COLO829 (cell line): ENCODE measurements at regions not wholly inside any gene's neighbourhood (a gene's known extent, or its start where the extent isn't known, plus 50 kb on each side); places are given as distances from the start of the nearest gene placed in this dataset.
"Not testable (repeated sequence)": the region's sequence is repeated elsewhere in the genome, so short reads cannot be mapped to it uniquely, and the experiment has no call there.

Source experiments
- DNase-seq: peaks from one replicate; pipeline ENCODE4 v3.0.0; 2012; ENCODE audit warnings: low spot score

DNA sequence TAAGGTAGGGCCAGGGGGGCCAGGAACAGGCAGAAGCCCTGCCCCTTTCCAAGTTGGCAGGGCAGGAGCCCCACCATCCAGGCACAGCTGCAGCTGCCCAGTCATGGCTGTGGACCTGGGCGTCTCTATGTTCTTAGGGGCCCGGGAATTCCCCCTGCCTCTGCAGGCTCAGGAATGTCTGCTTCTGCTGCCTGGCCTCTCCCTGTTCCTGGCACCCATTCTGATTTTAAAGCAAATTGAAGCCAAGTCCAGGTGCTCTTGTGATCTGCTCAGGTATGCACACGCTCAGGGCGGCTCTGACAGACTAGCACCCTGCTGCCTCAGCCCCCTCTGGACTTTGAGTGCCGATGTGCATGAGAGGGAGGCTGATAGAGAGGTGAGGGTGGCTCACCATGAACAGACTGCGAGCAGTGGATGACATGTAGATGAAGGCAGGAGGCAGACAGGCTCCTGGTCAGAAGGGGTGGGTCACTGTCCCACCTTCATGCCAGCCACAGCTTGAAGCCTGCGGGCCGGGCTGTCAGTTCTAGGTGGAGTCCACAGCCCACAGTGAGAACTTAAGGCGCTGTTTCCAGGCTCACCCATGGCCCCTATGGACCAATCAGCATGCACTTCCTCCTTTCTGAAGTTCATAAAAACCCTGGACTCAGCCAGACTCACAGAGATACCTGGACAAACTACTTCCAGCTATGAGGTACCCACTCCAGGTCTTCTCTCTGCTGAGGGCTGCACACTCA is 747.8 kb upstream of the GBE1 start:
- no peak for DNase-seq

DNA sequence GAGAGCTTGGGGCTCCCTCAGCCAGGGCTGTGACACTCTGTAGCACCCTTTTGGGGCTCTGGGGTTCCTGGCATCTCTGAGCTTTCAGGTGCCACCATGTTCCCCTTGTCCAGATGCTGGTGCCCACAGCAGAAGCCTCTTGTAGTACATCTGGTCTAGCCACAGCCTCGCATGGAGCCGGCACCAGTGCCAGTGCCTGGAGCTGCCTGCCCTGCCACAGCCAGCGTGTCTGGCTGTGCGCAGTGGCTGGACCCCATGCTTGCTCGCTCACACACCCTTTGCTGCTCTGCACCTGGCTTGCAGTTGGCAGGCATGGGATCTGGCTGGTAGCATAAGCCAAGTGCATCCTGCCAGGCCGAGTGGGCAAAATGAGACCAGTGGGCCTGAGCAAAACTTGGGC is 744.8 kb upstream of the GBE1 start:
- no peak for DNase-seq

DNA sequence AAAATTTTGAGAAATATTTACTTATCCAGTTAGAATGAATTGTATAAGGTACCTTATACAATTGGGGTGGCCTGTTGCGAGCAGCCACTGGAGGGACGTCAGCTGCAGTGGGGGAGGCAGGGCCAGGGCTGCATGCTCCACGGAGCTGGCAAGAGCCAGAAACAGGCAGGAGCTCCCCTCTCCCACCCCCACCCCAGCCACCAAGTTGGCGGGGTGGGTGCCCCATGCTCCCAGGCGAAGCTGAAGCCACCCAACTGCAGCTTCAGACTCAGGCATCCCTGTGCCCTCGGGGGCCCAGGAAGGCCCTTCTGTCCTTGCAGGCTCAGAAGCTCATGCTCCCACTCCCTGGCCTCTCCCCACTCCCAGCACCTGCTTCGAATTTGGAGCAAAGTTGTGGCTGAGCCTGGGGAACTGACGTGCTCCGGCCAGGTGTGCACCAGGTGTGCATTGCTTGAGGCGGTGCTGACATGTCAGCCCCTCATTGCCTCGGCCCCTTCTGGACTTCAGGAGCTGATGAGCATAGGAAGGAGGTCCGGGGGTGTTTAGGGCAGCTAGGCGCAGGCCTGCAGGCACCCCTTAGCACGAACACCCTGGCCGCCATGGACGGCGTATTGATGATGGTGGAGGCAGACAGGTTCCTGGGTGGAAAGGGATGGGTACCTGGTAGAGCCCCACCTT is 743.8 kb upstream of the GBE1 start:
- no peak for DNase-seq

DNA sequence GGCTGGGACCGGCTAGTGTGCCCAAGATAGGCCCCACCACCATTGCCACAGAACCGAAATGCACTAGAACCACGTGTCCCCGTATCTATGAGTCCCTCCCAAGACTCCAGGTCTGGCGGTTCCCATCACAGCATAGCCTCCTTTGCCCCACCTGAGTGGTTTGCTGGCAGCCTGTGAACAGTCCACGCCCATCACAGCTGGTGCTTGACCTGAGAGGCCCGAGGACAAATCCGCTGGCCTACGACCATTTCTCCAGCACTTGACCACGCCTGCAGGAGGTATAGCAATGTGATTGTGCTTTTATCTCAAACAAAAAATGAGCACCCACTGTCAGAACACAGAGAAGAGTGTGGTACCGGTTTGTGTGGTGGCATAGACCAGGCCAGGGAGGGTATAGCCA is 736.7 kb upstream of the GBE1 start:
- DNase-seq = no peak

DNA sequence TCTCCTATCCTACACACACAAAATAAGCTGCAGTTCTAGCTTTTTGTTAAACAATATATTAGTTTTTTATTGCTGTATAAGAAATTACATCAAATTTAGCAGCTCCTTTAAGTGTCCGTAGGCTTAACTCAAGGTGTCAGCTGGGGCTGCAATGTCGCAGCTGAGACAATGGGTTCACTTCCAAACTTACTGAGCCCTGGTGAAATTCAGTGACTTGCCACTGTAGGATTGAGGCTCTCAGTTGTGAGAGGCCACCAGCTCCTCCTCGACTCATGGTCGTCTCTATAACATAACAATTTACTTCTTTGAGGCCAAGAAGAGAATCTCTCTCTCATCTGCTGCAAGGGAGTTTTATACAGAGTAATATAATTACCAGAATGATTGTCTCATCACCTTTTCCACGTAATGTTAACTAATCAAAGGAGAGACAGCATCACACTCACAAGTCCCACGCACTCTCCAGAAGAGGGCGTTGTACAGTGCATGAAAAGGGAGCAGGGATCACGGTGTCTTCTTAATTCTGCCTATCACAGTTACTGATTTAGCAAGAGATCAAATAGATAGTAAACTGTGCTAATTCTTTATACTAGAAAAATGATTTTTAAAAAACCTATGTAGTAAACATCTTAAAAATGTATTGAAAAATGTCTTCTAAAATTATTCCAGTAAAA is 735.6 kb upstream of the GBE1 start:
- peak; percentile 35 for DNase-seq

DNA sequence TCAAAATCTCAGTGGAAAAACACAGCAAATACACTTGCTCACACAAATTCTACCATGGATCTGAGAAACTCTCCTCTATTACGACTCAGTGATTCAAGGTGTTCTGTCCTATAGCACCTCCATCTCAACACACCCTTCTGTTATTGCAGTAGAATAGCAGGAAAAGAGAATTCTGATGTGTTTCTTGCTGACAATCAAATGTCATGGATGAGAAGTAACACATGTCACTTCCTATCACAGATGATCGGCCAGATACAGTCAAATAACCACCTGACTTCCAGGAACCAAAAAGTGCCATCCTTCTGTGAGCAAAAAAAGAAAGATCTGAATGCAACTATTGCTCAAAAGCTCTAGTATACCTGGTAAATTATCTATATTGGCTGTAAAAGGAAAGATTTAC is 734.2 kb upstream of the GBE1 start:
- no peak for DNase-seq

DNA sequence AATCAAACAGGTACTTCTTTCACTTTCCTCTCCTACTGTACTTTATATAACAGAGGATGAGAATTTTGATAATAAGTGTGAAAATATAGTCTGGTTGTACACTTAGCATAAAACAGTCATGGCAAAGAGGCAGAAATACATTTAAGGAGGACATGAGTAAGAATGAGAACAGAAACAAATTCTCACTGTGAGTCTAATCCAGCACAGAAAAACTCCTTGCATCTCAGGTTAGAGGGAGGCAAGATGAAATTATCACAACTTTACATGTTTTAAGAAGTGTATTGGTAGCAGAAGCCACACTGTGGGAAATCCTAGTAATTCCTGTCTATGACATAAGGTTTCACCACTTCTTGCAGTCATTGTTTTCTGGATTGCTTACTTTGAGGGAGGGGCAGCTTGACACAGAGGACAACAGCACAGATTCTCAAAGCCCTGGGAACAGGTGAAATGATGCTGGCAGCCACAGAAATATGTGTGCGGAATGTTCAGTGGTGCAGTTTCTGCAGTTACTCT is 733.6 kb upstream of the GBE1 start:
- DNase-seq = no peak

DNA sequence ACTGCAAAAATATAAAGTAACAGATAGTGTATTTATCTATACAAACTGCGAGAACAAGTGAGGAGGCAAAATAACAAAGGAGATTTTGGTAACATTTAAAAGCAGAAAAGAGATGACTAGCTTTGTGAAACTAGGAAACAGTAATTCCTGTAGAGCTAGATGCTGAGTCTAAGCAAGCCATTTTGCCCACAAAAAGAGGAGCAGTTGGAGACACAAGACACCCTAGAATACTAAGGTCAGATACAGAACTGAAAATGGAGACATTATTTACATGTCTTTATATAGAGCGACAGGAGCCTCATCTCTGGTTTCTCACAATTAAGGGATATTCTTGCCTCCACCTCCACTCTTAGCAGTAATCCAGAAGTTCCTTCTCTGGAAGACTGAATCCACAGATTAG is 732.4 kb upstream of the GBE1 start:
- no peak for DNase-seq

DNA sequence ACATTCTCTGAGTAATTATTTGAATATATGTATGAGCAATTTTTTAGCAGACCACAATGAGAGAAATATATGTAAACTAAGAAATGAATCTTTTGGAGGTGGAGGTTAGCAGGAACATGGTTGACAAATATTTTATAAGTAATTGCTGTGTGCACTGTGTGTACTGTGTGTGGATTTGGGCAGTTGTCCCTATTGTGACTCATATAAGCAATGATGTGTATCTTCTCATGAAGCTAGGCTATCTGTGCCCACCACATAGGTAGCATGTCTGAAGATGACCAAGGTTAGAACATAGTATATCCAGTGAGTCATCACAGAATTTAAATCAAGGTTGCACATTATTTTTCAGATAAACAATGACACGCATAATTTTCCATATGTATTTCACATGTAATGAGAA is 713.9 kb upstream of the GBE1 start:
- DNase-seq = no peak

DNA sequence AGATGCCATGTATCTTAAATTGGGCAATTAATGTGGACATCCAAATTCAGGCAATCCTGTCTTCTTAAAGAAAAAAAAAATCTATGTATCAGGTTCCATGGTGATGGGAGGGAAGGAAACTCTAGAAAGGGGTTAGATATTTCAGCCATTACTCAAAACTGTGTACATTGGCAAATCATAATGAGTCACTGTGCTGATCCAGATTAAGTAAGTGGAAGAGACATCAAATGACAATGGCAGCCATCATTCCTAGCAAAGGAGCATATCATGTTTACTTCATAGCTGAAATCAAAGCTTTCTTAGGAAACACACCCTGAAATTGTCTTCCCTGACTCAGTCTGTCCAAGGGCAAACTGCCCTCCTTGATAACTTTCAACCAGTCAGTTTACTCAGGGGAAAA is 713.3 kb upstream of the GBE1 start:
- no peak for DNase-seq

DNA sequence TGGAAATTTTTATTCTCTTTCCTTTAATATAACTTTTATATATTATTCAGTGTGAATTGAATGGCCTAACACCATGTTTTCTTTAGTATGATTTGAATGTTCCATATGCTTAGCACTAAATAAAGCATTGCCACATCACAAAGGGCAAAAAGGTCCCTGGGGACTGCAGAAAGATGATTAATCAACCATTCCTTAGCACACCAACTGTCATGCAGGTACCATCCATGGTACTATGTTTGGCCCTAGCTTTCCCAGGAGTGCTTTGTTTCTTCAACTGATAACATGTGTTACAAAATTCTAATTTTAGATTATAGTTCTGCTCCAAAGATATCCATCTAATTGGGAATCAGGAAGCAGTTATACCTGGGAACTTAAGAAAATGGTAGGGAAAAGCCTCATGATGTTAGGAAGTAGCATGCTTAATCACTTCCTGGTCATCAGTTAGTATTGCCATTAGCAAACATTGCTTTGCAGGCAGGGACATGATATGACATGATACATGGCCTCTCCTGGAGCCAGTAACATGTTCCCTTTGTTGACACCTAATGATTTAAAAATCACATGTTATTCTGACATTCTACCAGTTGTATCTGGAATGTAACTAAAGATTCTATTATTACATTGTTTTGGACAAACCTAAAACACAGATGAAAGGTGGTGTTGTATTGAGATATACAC is 712.6 kb upstream of the GBE1 start:
- no peak for DNase-seq

DNA sequence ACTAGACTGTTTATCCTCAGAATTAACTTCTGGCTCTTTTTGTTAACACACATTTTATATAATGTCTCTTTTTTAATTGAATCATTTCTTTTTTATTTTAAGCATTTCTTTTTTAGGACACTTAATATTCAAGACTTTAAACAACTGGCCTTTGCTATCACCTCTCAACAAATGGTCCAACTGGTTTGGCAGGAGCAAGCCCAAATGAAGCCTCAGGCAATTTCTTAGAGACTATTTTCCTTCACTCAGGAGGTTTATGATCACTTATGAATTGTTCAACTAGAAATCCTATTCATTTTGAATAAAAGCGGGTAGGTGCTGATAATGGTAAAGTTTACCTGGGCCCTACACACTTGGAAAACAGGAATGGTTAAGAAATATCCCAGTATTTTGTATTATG is 705.6 kb upstream of the GBE1 start:
- DNase-seq = no peak

DNA sequence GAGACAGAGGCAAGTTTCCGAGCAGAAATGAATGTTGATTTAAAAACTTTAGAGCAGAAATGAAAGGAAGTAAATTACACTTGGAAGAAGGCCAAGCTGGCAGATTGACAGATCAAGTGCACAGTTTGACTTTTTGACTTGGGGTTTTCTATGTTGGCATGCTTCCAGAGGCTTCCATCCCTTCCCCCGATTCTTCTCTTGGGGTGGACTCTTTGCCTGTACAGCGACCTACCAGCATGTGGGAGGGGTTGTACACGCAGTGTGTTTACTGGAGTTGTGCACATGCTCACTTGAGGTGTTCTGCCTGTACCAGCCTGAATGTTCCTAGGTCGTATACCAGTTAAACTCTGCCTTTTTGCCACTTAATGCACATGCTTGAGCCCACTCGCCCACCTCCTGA is 701.5 kb upstream of the GBE1 start:
- no peak for DNase-seq

DNA sequence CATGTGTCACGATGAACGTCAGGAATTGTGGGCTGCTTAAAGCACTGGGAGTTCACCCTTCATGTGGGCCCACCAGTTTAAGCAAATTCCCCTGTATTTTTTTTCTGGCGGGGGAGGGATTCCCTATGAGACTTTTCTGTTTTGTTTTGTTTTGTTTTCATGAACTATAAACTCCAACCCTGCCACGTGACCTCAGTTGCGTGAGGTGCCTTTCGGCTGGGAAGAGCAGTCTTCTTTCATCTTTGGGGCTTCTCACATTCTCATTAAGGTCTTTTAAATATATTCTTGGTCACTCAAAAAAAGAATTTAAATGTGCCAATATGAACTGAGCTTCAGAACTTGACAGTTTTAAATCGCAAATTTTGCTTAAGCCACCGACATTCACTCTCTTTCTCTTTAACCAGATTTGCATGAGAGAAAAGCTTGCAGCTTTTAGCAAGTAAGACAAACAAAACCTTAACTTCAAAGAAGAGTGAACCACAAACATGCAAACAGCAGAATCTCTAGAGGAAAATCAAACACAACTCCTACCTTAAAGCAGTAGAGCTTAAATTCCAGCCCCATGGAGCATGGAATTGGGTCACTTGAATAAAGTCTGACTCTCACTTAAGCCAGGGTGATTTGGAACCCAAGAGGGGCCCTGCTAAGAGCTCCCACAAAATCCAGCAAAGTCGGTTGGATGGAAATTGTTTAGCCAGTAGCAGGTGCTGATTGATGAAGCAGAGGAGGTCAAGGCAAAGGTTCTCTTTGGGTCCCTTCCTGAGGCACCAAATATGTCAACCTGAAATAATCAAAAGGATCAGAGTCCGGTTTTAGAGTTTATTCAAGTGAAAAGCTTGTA is 699.8 kb upstream of the GBE1 start:
- DNase-seq = no peak

DNA sequence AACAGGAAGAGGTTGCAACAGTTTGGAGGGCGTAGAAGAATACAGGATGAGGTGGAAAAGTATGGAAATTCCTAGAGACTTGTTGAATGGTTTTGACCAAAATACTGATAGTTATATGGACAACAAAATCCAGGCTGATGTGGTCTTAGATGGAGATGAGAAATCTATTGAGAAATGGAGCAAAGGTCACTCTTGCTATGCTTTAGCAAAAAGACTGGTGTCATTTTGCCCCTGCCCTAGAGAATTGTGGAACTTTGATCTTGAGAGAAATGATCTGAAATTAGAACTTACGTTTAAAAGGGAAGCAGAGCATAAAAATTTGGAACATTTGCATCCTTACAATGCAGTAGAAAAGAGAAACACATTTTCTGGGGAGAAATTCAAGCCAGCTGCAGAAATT is 686.9 kb upstream of the GBE1 start:
- DNase-seq = no peak

DNA sequence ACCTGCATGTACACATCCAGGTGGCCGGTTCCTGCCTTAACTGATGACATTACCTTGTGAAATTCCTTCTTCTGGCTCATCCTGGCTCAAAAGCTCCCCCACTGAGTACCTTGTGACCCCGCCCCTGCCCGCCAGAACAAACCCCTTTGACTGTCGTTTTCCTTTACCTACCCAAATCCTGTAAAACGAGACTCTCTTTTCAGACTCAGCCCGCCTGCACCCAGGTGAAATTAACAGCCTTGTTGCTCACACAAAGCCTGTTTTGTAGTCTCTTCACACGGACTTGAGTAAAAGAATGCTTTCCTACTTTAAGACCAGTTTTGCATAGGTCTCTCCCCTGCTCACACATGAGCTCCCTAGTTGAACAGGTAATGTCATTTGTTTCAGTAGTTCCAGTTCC is 667.4 kb upstream of the GBE1 start:
- not testable (repeated sequence) for DNase-seq

DNA sequence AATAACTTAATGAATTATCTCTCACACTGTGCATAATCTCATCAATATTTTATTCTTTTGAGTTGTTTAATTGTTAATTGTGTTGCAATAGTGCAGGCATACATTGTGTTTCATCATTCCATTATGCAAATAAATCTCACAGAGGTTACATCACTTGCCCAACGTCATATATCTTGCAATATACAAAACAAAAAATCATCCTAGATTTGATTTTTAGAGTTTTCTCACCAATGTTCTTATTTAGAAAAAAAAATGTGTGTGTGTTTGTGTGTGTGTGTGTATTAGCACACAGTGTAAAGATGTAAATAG is 662.5 kb upstream of the GBE1 start:
- DNase-seq = no peak

DNA sequence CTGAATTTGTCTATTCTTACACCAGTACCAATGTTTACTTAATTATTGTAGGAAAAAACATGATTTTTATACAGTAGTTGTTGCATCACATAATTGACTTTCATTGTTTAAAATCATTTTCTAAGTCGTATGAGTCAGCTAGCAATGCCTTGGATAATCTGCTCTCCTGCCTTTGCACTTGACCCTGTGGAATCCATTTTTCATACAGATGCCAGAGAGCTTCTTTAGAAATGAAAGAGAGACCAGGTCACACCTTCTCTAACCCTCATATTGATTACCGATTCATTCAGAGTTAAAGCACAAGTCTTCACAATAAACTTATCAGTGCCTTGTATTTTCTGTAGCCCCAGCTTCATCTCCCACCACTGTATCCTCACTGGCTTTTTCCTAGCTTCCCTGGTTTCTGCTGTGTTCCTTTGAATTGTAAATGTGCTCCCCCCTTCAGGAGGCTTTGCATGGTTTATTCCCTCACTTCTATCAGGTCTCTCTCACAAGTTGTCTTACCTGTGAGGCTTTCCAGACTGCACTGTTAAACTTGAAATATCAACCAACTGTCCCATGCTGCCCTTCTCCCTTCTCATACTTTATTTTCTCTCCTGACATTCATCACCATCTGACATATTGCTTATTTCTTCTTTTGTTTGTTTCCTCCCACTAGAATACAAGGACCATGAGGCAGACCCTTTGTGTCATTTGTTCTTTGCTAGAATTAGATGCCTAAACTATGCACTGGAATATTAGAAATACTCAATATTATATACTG is 662.0 kb upstream of the GBE1 start:
- no peak for DNase-seq

DNA sequence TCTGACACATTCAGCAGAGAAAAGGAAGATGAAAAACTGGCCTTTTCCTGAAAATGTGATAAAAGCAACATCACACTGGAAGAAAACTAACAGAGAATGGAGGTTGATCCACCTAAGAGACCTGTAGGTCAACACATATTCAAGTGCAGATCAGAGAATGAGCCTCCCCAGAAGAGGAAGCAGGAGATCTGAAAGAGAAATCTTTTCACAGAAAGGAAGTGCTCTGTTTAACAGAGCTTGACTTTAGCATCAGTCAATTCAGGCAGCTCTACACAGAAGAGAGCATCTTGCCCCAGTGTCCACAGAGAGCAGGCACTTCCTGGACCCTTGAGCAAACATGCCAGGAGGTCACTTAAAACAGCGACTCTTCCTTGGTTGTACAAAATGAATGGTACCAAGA is 655.4 kb upstream of the GBE1 start:
- no peak for DNase-seq

DNA sequence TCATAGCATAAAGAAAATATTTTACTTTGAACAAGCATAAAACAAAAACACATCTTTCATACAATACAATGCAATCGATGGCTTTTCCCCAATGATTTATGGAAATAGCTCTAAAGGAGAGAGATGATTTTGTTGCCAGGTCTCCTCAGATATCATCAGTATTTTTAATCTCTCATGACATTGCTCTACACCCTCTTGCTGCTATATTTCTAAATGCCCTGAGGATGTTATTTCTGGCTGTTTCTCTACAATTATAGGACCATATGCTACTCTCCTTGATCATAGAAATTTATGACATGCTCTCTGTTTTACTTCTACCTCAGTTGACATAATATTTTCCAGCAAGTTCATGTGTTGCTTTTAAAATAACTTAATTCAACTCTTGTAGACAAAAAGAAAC is 654.9 kb upstream of the GBE1 start:
- no peak for DNase-seq

DNA sequence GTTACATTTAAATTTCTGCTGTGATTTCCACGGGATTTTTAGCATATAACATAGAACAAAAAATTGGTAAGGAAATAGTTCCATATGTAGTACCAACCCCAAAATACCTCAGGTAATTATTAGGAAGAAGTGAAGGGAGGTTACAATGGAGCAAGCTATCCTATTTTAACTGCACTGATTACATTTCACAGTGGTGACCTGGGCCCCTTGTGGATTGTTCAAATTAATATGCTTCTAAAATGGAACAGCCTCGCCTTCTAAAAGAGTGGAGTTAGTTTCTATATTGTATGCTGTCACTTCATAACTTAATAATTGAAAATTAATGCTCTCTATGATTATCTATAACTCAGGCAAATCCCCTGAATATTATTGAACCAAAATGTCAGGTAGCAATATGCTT is 651.7 kb upstream of the GBE1 start:
- DNase-seq = no peak
